HL-60 (cell line): ENCODE measurements at regions not wholly inside any gene's neighbourhood (a gene's known extent, or its start where the extent isn't known, plus 50 kb on each side); places are given as distances from the start of the nearest gene placed in this dataset.

Experiments used
- CTCF ChIP-seq: IDR thresholded peaks from one replicate; pipeline ENCODE4 v1.5.1; 2011; ENCODE audit warnings: low read length, control low read depth, inconsistent platforms; ENCODE audit not compliant: insufficient read depth
- GABPA ChIP-seq: IDR thresholded peaks from 2 replicates; pipeline ENCODE4 v1.6.1; 2012; ENCODE audit warnings: low read depth
- POLR2AphosphoS5 ChIP-seq: IDR thresholded peaks from 2 replicates; pipeline ENCODE4 v1.6.1; 2012; ENCODE audit warnings: low read depth
- TF ChIP-seq, protein P1 (sequence below): IDR thresholded peaks from 2 replicates; pipeline ENCODE4 v1.6.1; 2012; ENCODE audit warnings: low read depth; ENCODE audit not compliant: insufficient replicate concordance

DNA sequence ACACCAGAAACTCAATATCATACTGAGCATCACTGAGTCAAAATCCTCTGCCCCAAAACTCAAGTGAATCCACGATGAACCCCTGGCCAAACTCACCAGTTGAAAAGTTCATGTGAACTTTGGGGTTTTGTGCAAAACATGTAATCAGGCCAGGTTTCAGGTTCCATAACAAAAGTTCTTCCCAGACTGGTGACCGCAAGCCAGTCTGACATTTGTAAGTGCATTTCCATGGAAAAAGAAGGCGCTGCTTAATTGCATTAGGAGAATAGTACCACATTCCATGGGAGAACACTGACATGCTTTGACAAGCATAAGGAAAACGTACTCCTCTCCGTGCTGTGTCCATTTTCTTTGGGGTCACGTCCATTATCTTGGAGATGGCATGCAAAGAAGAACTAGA, 567.0 kb downstream of the BNC2 start:
- TF ChIP-seq CTCF: no peak
- no peak for TF ChIP-seq POLR2AphosphoS5
- TF ChIP-seq, protein P1, sequence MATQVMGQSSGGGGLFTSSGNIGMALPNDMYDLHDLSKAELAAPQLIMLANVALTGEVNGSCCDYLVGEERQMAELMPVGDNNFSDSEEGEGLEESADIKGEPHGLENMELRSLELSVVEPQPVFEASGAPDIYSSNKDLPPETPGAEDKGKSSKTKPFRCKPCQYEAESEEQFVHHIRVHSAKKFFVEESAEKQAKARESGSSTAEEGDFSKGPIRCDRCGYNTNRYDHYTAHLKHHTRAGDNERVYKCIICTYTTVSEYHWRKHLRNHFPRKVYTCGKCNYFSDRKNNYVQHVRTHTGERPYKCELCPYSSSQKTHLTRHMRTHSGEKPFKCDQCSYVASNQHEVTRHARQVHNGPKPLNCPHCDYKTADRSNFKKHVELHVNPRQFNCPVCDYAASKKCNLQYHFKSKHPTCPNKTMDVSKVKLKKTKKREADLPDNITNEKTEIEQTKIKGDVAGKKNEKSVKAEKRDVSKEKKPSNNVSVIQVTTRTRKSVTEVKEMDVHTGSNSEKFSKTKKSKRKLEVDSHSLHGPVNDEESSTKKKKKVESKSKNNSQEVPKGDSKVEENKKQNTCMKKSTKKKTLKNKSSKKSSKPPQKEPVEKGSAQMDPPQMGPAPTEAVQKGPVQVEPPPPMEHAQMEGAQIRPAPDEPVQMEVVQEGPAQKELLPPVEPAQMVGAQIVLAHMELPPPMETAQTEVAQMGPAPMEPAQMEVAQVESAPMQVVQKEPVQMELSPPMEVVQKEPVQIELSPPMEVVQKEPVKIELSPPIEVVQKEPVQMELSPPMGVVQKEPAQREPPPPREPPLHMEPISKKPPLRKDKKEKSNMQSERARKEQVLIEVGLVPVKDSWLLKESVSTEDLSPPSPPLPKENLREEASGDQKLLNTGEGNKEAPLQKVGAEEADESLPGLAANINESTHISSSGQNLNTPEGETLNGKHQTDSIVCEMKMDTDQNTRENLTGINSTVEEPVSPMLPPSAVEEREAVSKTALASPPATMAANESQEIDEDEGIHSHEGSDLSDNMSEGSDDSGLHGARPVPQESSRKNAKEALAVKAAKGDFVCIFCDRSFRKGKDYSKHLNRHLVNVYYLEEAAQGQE: no peak
- TF ChIP-seq GABPA: no peak
